OCI-LY7 (cell line): ENCODE measurements at regions not wholly inside any gene's neighbourhood (a gene's known extent, or its start where the extent isn't known, plus 50 kb on each side); places are given as distances from the start of the nearest gene placed in this dataset.

Experiments
- BruUV-seq: library from RNA; stranded (reverse); fragments of 400-500 nt; replicated peaks from 2 replicates; lab custom pipeline; 2021; lab: Mats Ljungman, UMichigan
- CTCF ChIA-PET: fragments of 300-600 bp; sonication (Branson Sonifier 250); formaldehyde crosslinking; loops from one replicate; lab custom pipeline; 2022; ENCODE audit warnings: antibody characterized with exemption; ENCODE audit not compliant: unreplicated experiment; lab: Charles Lee
- POLR2A ChIA-PET: fragments of 300-600 bp; sonication (Branson Sonifier 250); formaldehyde crosslinking; loops from one replicate; lab custom pipeline; 2022; ENCODE audit warnings: antibody characterized with exemption; lab: Charles Lee
- DNase-seq: peaks from one replicate; pipeline ENCODE4 v3.0.0-alpha.2; 2015; ENCODE audit warnings: low spot score
- H2AFZ ChIP-seq: fragments of 200-600 bp; sonication (generic), shearing (Covaris generic); 2 replicates; pipeline ENCODE4 v1.6.1; 2014; ENCODE audit warnings: mild to moderate bottlenecking, antibody characterized with exemption, low read length, moderate library complexity
- H3K27ac ChIP-seq: fragments of 200-600 bp; sonication (generic); 2 replicates; pipeline ENCODE4 v1.5.1; 2014; ENCODE audit warnings: mixed run types, low read depth, mild to moderate bottlenecking, moderate library complexity, low read length, inconsistent platforms; ENCODE audit not compliant: poor library complexity, severe bottlenecking
- H3K36me3 ChIP-seq: fragments of 200-600 bp; sonication (generic); 2 replicates; pipeline ENCODE4 v1.6.1; 2014; ENCODE audit warnings: mild to moderate bottlenecking, antibody characterized with exemption, low read length, moderate library complexity, mixed read lengths; ENCODE audit not compliant: insufficient read depth
- H3K4me1 ChIP-seq: fragments of 200-600 bp; sonication (generic); 2 replicates; pipeline ENCODE4 v1.5.1; 2014; ENCODE audit warnings: mild to moderate bottlenecking, low read length; ENCODE audit not compliant: insufficient read depth, poor library complexity, severe bottlenecking
- H3K4me2 ChIP-seq: fragments of 200-600 bp; sonication (generic); 2 replicates; pipeline ENCODE4 v1.6.1; 2014; ENCODE audit warnings: mild to moderate bottlenecking, low read length
- H3K4me3 ChIP-seq: fragments of 200-600 bp; sonication (generic); 2 replicates; pipeline ENCODE4 v1.5.1; 2014; ENCODE audit warnings: mild to moderate bottlenecking, low read depth, low read length; ENCODE audit not compliant: poor library complexity, severe bottlenecking
- H3K79me2 ChIP-seq: fragments of 200-600 bp; sonication (generic); 2 replicates; pipeline ENCODE4 v1.6.1; 2016; ENCODE audit warnings: low read depth, mild to moderate bottlenecking, low read length, moderate library complexity, mixed read lengths; ENCODE audit not compliant: insufficient read depth
- H3K9me2 ChIP-seq: fragments of 200-600 bp; sonication (generic); 2 replicates; pipeline ENCODE4 v1.6.1; 2016; ENCODE audit warnings: mild to moderate bottlenecking, low read length, mixed read lengths; ENCODE audit not compliant: insufficient read depth
- H3K9me3 ChIP-seq: fragments of 200-600 bp; sonication (generic); 2 replicates; pipeline ENCODE4 v1.6.1; 2014; ENCODE audit warnings: mild to moderate bottlenecking, mixed run types, low read length, mixed read lengths
- H4K20me1 ChIP-seq: fragments of 200-600 bp; sonication (generic); 2 replicates; pipeline ENCODE4 v1.6.1; 2014; ENCODE audit warnings: mild to moderate bottlenecking, antibody characterized with exemption, low read length, moderate library complexity, mixed read lengths; ENCODE audit not compliant: insufficient read depth
- CTCF ChIP-seq: fragments of 200-600 bp; sonication (generic); conservative IDR thresholded peaks from 2 replicates; pipeline ENCODE4 v1.5.1; 2014; ENCODE audit warnings: mild to moderate bottlenecking, antibody characterized with exemption, low read length, moderate library complexity, mixed read lengths
- EZH2phosphoT487 ChIP-seq: fragments of 200-600 bp; sonication (generic); IDR thresholded peaks from 2 replicates; pipeline ENCODE4 v1.6.1; 2018; ENCODE audit warnings: low read depth, borderline replicate concordance, mild to moderate bottlenecking, mixed run types, antibody characterized with exemption, low read length, moderate library complexity, mixed read lengths
- intact Hi-C: fragments of 100-400 bp; cut with micrococcal nuclease; formaldehyde crosslinking; loops from one replicate; pipeline ENCODE4 v1.10.0; 2022; ENCODE audit not compliant: unreplicated experiment

GRCh38 chr3:43859766-43860165, 169.0 kb downstream of the ABHD5 start:
- Histone ChIP-seq H2AFZ (no peak overlapping the region), H3K4me2 (no peak overlapping the region), H3K4me1 (peaks cover 4% of the 10 kb centered on the region), H3K4me3 (no peak overlapping the region), H3K9me3 (no peaks in the 10 kb centered on the region), H3K36me3 (no peaks in the 10 kb centered on the region), H3K9me2 (no peaks in the 10 kb centered on the region), H3K27ac (no peak overlapping the region), H4K20me1 (no peaks in the 10 kb centered on the region), H3K79me2 (no peaks in the 10 kb centered on the region)
- POLR2A ChIA-PET: interaction anchor here (0.6 to 1.1 kb wide), 3 partner anchors 40 to 359 kb away, joined by 3 to 5 read pairs (median 3); no protein-coding TSS in a partner anchor
- intact Hi-C loops: loop anchor here (10.0 kb wide), 1 partner anchor 315 kb away; no protein-coding TSS in a partner anchor
- BruUV-seq: no TSS peak
- DNase-seq: no peak
- TF ChIP-seq EZH2phosphoT487: no peak
- TF ChIP-seq CTCF: no peak
- CTCF ChIA-PET: no interaction called here

GRCh38 chr3:43861635-43862034, 170.9 kb downstream of the ABHD5 start:
- Histone ChIP-seq H3K4me3 (no peak overlapping the region), H3K4me2 (no peak overlapping the region), H2AFZ (no peak overlapping the region), H3K27ac (no peak overlapping the region), H3K36me3 (no peaks in the 10 kb centered on the region), H3K9me2 (no peaks in the 10 kb centered on the region), H3K4me1 (no peaks in the 10 kb centered on the region), H3K79me2 (no peaks in the 10 kb centered on the region), H3K9me3 (no peaks in the 10 kb centered on the region), H4K20me1 (no peaks in the 10 kb centered on the region)
- ChIA-PET POLR2A (no interaction called here), CTCF (no interaction called here)
- intact Hi-C loops: no loop called here
- no peak for TF ChIP-seq CTCF
- TF ChIP-seq EZH2phosphoT487: no peak
- no TSS peak for BruUV-seq
- no peak for DNase-seq

- no peak overlapping the region for H3K4me3 ChIP-seq
- H3K36me3 ChIP-seq: no peaks in the 10 kb centered on the region
- H2AFZ ChIP-seq: no peak overlapping the region
- DNase-seq: no peak
- no peaks in the 10 kb centered on the region for H3K9me2 ChIP-seq
- ChIA-PET CTCF (no interaction called here), POLR2A (no interaction called here)
- H3K4me2 ChIP-seq: no peak overlapping the region
- no peaks in the 10 kb centered on the region for H3K9me3 ChIP-seq
- H3K79me2 ChIP-seq: no peaks in the 10 kb centered on the region
- no peaks in the 10 kb centered on the region for H4K20me1 ChIP-seq
- H3K4me1 ChIP-seq: no peaks in the 10 kb centered on the region
- intact Hi-C loops: no loop called here
- no peak for TF ChIP-seq EZH2phosphoT487
- TF ChIP-seq CTCF: no peak
- BruUV-seq: no TSS peak
- no peak overlapping the region for H3K27ac ChIP-seq
Measured at GRCh38 chr3:43862470-43862869, 171.7 kb downstream of the ABHD5 start.
